K562 (cell line): ENCODE measurements at regions not wholly inside any gene's neighbourhood (a gene's known extent, or its start where the extent isn't known, plus 50 kb on each side); places are given as distances from the start of the nearest gene placed in this dataset.

Source experiments
- ATAC-seq: fragments of 200-7000 bp; cut with Tn5 transposase; 3 replicates; pipeline ENCODE4 v1.9.1; 2020; ENCODE audit warnings: moderate library complexity
- BruUV-seq: library from RNA; stranded (reverse); fragments of 400-500 nt; replicated peaks from 2 replicates; lab custom pipeline; 2021; lab: Mats Ljungman, UMichigan
- CTCF ChIA-PET: fragments of 300-600 bp; formaldehyde crosslinking; extraction: SDS; loops from one replicate; lab custom pipeline; 2021; ENCODE audit warnings: low intra/inter-chr PET ratio; lab: Yijun Ruan, JAX
- POLR2A ChIA-PET: fragments of 300-600, 350-650 bp; sonication (Branson Sonifier 250); formaldehyde crosslinking; extraction: SDS; loops from one replicate; lab custom pipeline; 2021; ENCODE audit warnings: antibody characterized with exemption, inconsistent platforms; lab: Yijun Ruan, JAX
- DNase-seq, 4 experiments: peaks; one replicate each; pipeline versions ENCODE4 v3.0.0 to v3.0.0-alpha.2; 2011 to 2018; ENCODE audit warnings: low spot score in 3 of 4, mixed read lengths in 3 of 4; ENCODE audit errors: extremely low read depth in 1 of 4
- FAIRE-seq: peaks from 2 replicates; lab custom pipeline; 2011; peaks lifted over from hg19 to GRCh38; lab: Jason Lieb, UNC
- H2AFZ ChIP-seq: 2 replicates; pipeline ENCODE4 v1.6.0; 2011; ENCODE audit warnings: low read depth, low read length, control low read depth, inconsistent platforms
- H3K27ac ChIP-seq: fragments of 200-600 bp; 3 replicates; pipeline ENCODE4 v1.8.0; 2011; ENCODE audit warnings: low read depth, mild to moderate bottlenecking, control low read depth, inconsistent platforms, low read length, moderate library complexity, mixed read lengths; ENCODE audit errors: extremely low read depth
- H3K27me3 ChIP-seq, 2 experiments: fragments of 300-600 bp in 1 of 2; 2 replicates in 1 of 2; 3 replicates in 1 of 2; pipeline versions ENCODE4 v1.6.0 to v1.8.0; 2011; ENCODE audit warnings: inconsistent platforms in 2 of 2, low read length in 2 of 2, mild to moderate bottlenecking in 1 of 2, mixed read lengths in 1 of 2, moderate library complexity in 1 of 2; ENCODE audit not compliant: control insufficient read depth in 2 of 2, insufficient read depth in 2 of 2
- H3K36me3 ChIP-seq: fragments of 300-600 bp; 3 replicates; pipeline ENCODE4 v1.8.0; 2011; ENCODE audit warnings: mild to moderate bottlenecking, low read length, inconsistent platforms; ENCODE audit not compliant: control insufficient read depth, insufficient read depth
- H3K4me1 ChIP-seq, 2 experiments: fragments of 200-600 bp in 1 of 2; replicated peaks in 1 of 2; 2 replicates in 1 of 2; 3 replicates in 1 of 2; pipeline versions ENCODE4 v1.5.1 to v1.8.0; 2011; ENCODE audit warnings: inconsistent platforms in 2 of 2, low read length in 2 of 2, mild to moderate bottlenecking in 1 of 2, mixed read lengths in 1 of 2, moderate library complexity in 1 of 2; ENCODE audit not compliant: control insufficient read depth in 2 of 2, insufficient read depth in 2 of 2
- H3K4me2 ChIP-seq: 2 replicates; pipeline ENCODE4 v1.6.1; 2011; ENCODE audit warnings: low read length, control low read depth, inconsistent platforms, mixed read lengths; ENCODE audit not compliant: insufficient read depth
- H3K4me3 ChIP-seq: fragments of 200-600 bp; sonication (generic), shearing (Covaris generic); 2 replicates; pipeline ENCODE4 v1.5.1; 2016; ENCODE audit warnings: control low read depth, inconsistent platforms
- H3K79me2 ChIP-seq: fragments of 200-600 bp; 3 replicates; pipeline ENCODE4 v1.8.0; 2011; ENCODE audit warnings: low read length, inconsistent platforms; ENCODE audit not compliant: control insufficient read depth, insufficient read depth
- H3K9ac ChIP-seq, 2 experiments: 2 replicates each; pipeline versions ENCODE4 v1.6.0 to v1.6.1; 2011; ENCODE audit warnings: low read depth in 2 of 2, low read length in 2 of 2, control low read depth in 1 of 2, inconsistent platforms in 1 of 2, mild to moderate bottlenecking in 1 of 2, mixed read lengths in 1 of 2; ENCODE audit not compliant: insufficient read depth in 1 of 2
- H3K9me1 ChIP-seq: one replicate; pipeline ENCODE4 v1.6.0; 2011; ENCODE audit warnings: inconsistent platforms, mild to moderate bottlenecking, low read length, moderate library complexity; ENCODE audit not compliant: control insufficient read depth, insufficient read depth
- H3K9me3 ChIP-seq: replicated peaks from 2 replicates; pipeline ENCODE4 v1.5.1; 2011; ENCODE audit warnings: low read depth, low read length, inconsistent platforms; ENCODE audit not compliant: control insufficient read depth, insufficient read depth
- H4K20me1 ChIP-seq: replicated peaks from 2 replicates; pipeline ENCODE4 v1.6.1; 2011; ENCODE audit warnings: low read length, inconsistent platforms, mixed read lengths; ENCODE audit not compliant: control insufficient read depth, insufficient read depth
- ARID2 ChIP-seq: fragments of 450-650 bp; IDR thresholded peaks from 2 replicates; pipeline ENCODE4 v1.6.1; 2017; ENCODE audit warnings: antibody characterized with exemption, mild to moderate bottlenecking
- CTBP1 ChIP-seq: fragments of 450-650 bp; IDR thresholded peaks from 2 replicates; pipeline ENCODE4 v1.6.1; 2016; ENCODE audit warnings: borderline replicate concordance
- DIDO1 ChIP-seq: fragments of 450-650 bp; IDR thresholded peaks from 2 replicates; pipeline ENCODE4 v1.6.1; 2016; ENCODE audit warnings: low read depth, missing biosample characterization, missing genetic modification characterization
- FOS ChIP-seq: IDR thresholded peaks from 3 replicates; pipeline ENCODE4 v1.6.1; 2011; ENCODE audit not compliant: insufficient read length; ENCODE audit errors: extremely low read depth
- FOXO4 ChIP-seq: fragments of 450-650 bp; formaldehyde crosslinking; IDR thresholded peaks from 2 replicates; pipeline ENCODE4 v1.4.0; 2020; ENCODE audit warnings: mild to moderate bottlenecking, moderate library complexity
- KLF10 ChIP-seq: fragments of 250-450 bp; sonication (Bioruptor Pico); IDR thresholded peaks from 2 replicates; pipeline ENCODE4 v1.6.1; 2021; ENCODE audit warnings: matching md5 sums
- NR1H2 ChIP-seq: sonication (generic); formaldehyde crosslinking; IDR thresholded peaks from 2 replicates; pipeline ENCODE4 v1.4.0; 2020; ENCODE audit warnings: mild to moderate bottlenecking, missing genetic modification reagents
- PTBP1 ChIP-seq: fragments of 200-400 bp; formaldehyde crosslinking; IDR thresholded peaks from 2 replicates; pipeline ENCODE4 v1.6.1; 2017; ENCODE audit warnings: low read depth, low read length
- PTTG1 ChIP-seq: fragments of 450-650 bp; IDR thresholded peaks from 2 replicates; pipeline ENCODE4 v1.6.1; 2016; ENCODE audit warnings: low read depth, mild to moderate bottlenecking, missing genetic modification characterization, missing compliant biosample characterization
- SIN3B ChIP-seq: fragments of 450-650 bp; IDR thresholded peaks from 2 replicates; pipeline ENCODE4 v1.6.1; 2017; ENCODE audit warnings: low read depth, mild to moderate bottlenecking, moderate library complexity
- SMAD2 ChIP-seq: fragments of 150-350 bp; IDR thresholded peaks from 2 replicates; pipeline ENCODE4 v1.6.1; 2014; ENCODE audit warnings: low read depth, mild to moderate bottlenecking, low read length
- ZFP1 ChIP-seq: fragments of 450-650 bp; formaldehyde crosslinking; IDR thresholded peaks from 2 replicates; pipeline ENCODE4 v1.4.0; 2020; ENCODE audit warnings: mild to moderate bottlenecking, mixed read lengths
- ZNF311 ChIP-seq: fragments of 250-450 bp; sonication (Bioruptor Pico); IDR thresholded peaks from 2 replicates; pipeline ENCODE4 v1.4.0; 2020; ENCODE audit warnings: mild to moderate bottlenecking, moderate library complexity
- ZNF778 ChIP-seq: fragments of 450-650 bp; formaldehyde crosslinking; IDR thresholded peaks from 2 replicates; pipeline ENCODE4 v1.4.0; 2020; ENCODE audit warnings: mild to moderate bottlenecking, moderate library complexity
- WGBS: fragments of 100-300 bp; shearing (Covaris generic); methylation state at CpG from one replicate; pipeline ENCODE4 v1.1.6; 2016; ENCODE audit warnings: low coverage, mixed read lengths; ENCODE audit not compliant: insufficient coverage; ENCODE audit errors: missing lambda C conversion rate; 5-methylcytosine and 5-hydroxymethylcytosine counted together
- in situ Hi-C: fragments of 300-500 bp; cut with MboI; formaldehyde crosslinking; loops from 4 replicates; pipeline ENCODE4 v1.15.0; 2018; ENCODE audit warnings: inconsistent platforms, mixed read lengths
- intact Hi-C: fragments of 100-400 bp; cut with micrococcal nuclease; formaldehyde crosslinking; loops from 2 replicates; pipeline ENCODE4 v1.14.2; 2022

- ChIA-PET POLR2A (no interaction called here), CTCF (no interaction called here)
- H3K9me1 ChIP-seq: no peaks in the 10 kb centered on the region
- in situ Hi-C loops (no loop called here), intact Hi-C loops (no loop called here)
- ATAC-seq (no peak), FAIRE-seq (no peak), DNase-seq (no peak)
- no peak overlapping the region for H3K9ac ChIP-seq
- 4% methylated on average over 2 of the region's 2 CpGs for WGBS
- no peaks in the 10 kb centered on the region for H3K36me3 ChIP-seq
- no TSS peak for BruUV-seq
- H3K79me2 ChIP-seq: no peaks in the 10 kb centered on the region
- no peaks in the 10 kb centered on the region for H4K20me1 ChIP-seq
- no peaks in the 10 kb centered on the region for H3K9me3 ChIP-seq
- no peaks in the 10 kb centered on the region for H3K27me3 ChIP-seq
- no peak overlapping the region for H2AFZ ChIP-seq
- H3K4me2 ChIP-seq: no peak overlapping the region
- no peak overlapping the region for H3K27ac ChIP-seq
- no peaks in the 10 kb centered on the region for H3K4me1 ChIP-seq
- TF ChIP-seq SMAD2 (no peak), NR1H2 (CRISPR knock-in tag) (no peak), ZNF311 (CRISPR knock-in tag) (no peak), FOXO4 (CRISPR knock-in tag) (no peak), ZFP1 (no peak), PTTG1 (tag) (no peak), PTBP1 (no peak), KLF10 (CRISPR knock-in tag) (no peak), ZNF778 (CRISPR knock-in tag) (no peak), SIN3B (no peak), FOS (no peak), CTBP1 (no peak), ARID2 (no peak), DIDO1 (tag) (no peak)
- no peak overlapping the region for H3K4me3 ChIP-seq
Observed at GRCh38 chr4:162874748-162875147, 291.9 kb downstream of the NAF1 start.
